GM19395 (cell line): ENCODE measurements at regions not wholly inside any gene's neighbourhood (a gene's known extent, or its start where the extent isn't known, plus 50 kb on each side); places are given as distances from the start of the nearest gene placed in this dataset.

Experiments
- ATAC-seq: cut with Tn5 transposase; IDR thresholded peaks from one replicate; pipeline ENCODE4 v1.9.1; 2021; ENCODE audit warnings: mild to moderate bottlenecking, moderate library complexity; ENCODE audit not compliant: unreplicated experiment

DNA sequence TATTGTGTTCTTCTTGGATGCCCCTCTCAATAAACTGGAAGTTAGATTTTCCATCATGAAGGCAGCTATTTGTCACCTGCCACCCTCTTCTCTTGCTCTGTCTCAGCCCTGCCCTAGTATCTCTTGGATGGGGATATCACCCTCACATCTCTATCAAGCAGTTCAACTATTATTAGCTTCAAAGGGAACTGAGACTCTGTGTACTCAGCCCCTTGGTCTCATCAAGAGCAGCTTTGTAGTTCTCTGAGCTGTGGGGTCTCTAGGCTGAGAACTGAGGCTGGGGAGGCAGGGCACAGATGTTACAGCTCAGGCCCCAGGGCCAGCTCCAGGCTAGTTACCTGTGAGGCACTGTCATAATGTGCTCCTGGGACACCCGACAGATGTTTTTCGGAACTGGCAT, 130.3 kb downstream of the DAD1 start:
- ATAC-seq = no peak

DNA sequence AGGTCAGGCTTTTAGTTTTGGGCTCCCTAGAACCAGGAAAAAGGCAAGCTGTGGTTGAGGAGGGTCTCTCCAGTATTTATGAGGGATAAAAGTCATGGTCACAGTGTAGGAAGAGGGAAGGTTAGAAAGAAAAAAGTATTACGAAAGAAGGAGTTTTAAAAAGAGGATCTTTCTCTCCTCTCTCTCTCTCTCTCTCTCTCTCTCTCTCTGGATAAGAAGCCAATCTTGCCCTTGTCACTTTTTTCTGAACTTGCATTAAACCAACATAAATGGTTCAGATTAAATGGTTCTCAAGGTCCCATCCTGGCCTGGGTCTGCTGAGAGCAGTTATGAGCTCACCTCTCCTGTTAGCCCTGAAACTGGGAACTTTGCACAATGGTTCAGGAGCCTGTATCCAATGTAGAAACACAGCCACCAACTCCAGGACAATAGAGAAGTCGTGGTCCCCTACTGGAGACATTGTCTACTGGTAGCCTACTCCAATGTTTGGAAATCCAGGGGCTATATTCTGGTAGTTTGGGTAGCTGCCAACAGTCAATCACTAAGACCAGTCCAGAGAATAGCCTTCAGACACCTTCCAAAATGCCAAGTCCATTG, 131.9 kb downstream of the DAD1 start:
- ATAC-seq = no peak

DNA sequence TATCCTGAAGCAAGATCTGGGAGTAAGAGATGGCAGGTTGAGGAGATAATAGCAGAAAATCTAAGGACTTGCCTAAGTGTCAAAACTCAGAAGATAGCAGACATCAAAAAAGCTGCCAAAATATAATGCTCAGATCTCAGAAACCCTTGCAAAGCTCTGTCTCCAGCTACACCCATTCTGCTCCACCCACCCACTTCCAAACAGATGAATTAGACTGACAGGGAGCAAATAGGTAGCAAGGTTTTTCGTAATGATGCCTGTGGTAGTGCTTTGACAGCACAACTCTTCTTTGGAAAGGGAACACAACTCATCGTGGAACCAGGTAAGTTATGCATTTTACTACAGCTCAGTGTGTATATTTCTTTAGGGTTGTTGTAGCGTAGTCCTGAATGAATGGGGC, 132.6 kb downstream of the DAD1 start:
- ATAC-seq = no peak

DNA sequence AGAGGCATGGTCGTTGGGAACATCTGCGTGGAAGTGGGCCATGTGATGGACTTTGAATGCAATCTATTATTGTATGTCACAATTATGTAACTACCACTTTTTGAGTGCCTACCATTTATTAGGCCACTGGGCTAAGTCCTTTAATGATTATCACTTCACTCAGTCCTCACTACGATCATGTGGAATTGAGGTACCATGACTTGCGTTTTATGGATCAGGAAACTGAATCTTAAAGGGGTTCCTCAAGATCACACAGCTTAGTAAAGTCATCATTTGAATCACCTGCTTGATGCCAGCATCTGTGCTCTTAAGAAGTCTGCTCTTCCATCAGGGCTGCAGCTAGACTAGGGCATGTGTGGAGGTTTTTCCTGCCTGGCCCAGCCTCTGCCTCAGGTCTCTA, 136.7 kb downstream of the DAD1 start:
- ATAC-seq = no peak

DNA sequence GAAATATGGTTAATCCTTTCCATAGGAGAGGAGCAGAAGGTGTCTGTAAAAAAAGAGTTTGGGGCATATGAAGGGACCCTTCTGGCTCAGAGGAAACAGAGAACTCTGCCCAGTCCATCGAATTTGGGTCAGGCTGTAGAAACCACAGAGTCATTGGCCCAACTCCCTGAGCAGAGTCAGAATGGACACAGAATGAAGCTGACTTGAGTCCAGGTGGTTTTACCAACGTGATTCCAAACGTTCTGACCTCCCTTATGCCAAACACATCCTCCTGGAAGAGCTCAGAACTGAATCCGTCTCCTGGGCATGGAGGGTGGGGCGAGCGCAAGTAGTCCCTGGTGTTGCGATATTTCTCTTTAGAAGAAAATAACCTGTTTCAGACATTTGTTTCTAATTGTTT, 138.8 kb downstream of the DAD1 start:
- ATAC-seq = no peak

DNA sequence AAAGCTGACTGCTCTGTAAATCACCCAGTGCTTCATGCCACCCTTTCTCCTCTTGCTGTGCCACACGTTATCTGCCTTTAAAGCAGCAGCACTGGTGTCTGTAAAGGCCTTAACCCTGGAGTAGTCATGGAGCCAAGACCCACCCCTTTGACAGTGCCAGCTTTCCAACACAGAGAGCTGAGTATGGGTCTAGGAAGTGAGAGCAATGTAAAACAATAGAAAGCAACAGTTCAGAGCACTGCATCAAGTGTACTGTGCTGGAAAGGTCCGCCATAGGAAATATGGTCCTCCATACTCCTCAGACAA, 139.5 kb downstream of the DAD1 start:
- no peak for ATAC-seq

DNA sequence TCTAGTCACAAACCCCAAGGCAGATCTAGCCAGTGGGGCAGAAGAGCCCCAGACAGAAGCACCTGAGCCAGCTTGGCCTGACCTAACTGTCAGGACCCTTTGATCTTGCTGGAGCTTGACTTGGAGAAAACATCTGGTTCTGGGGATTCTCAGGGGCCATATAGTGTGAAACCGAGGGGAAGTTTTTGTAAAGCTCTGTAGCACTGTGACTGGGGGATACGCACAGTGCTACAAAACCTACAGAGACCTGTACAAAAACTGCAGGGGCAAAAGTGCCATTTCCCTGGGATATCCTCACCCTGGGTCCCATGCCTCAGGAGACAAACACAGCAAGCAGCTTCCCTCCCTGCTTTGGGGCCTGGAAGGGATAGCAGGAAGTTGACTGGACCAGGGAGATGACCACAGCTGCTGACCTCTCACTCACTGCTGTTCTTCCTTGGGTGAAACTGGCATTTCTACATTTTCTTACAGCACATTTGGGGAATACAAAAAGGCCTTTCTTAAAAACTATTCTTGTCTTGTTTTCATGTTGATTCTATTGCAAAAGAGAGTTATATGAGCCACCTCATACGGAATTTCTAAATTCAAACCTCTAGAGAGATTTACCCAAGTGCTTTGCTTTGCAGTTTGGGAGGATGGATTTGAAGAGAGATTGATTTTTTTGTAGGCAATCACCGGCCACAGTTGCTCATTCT, 140.0 kb downstream of the DAD1 start:
- ATAC-seq = peak; percentile 53

DNA sequence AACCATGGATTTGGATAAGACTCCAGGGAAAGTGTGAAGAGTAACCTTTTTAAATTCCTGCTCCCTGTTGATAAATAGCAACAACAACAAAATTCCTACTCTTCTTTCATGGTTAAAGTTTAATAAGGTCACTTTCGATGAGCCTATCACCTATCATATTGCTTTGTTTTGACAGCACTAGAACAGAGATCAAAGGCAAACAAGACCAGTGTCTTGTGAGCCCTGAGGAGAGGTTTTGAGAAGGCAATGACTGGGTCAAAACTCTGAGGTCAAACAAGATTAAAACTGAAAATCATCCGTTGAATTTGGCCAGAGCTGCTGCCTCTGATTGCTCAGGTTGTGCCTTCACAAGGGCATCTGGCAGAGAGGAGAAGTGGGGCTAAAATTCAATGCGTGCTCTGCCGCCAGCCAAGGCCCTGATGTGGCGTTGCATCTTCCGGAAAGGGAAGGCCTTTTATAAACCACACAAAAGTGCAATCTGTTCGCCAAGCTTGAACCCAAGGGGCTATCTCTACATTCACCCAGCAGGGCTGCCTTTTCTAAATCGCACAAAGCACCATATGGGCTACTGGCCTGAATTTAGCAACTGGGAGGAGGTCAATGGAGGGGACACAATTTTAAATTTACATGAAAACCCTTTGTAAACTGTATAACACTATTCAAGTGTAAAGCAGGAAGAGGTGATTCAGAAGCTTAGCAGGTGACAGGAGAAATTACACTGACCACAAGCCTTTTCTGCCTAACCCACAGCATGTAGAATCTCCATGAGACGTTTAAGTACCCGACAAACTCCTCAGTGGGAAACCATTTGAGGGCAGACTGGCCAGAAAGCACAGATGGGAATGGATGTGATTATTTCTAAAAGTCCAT, 140.8 kb downstream of the DAD1 start:
- peak; percentile 82 for ATAC-seq

DNA sequence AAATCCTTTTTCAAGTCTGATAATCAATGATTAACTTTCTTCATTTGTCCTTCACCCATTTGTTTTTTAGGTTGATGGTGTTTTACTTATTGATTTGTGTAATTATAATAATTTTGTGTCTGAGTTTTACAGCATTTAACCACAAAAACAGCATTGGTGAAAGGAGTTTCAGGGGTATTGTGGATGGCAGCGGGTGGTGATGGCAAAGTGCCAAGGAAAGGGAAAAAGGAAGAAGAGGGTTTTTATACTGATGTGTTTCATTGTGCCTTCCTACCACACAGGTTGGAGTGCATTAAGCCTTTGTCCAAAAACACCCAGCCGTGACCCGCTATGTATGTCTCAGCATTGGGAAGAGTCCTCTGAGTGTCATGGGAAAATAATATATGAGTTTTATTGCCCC, 150.3 kb downstream of the DAD1 start:
- ATAC-seq = no peak

DNA sequence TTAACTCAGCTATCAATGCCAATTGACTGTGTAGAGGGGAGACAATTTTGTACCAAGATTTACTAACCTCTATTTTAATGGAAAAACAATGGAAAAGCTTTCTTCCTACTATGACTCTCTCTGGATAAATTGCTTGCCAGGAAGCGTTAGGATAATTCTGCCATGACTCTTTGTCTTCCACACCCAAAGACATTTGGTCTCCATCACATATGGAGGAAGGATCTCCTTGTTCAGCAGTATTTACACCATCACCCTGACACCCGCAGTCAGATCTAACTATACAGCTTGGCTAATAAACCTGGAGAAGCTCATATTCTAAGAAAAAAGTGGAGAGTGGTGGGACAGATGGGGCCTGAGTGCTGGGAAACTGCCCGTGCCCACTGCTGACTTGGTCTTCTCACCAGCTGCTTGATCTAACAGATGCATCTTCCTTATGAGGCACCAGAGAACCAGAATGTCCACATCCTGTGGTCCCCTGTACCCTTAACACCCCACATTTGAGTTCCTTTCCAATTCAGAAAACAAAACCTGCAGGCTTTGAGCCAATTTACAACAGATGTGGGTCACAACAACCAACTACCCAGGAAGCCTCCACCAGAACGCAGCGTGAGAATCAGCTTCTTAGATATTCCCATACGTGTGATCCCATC, 154.0 kb downstream of the DAD1 start:
- no peak for ATAC-seq

DNA sequence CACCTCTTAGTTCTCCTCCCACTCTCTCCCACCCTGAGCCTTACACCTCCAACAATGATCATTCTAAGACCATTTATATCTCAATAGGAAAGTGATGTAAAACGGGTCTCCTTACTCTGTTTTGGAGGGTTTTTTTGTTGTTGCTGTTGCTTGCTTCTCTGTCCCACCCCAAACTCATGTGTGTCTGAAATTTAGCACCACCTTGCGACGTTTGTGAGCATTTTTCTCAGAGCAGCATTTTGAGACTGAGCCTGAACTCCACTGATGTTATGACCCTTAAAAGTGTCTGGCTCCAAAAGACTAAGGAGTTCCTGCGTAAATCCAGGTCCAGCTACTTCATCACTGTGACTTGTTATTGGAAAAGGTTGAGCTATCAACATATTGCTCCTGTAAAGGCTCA, 155.0 kb downstream of the DAD1 start:
- no peak for ATAC-seq

DNA sequence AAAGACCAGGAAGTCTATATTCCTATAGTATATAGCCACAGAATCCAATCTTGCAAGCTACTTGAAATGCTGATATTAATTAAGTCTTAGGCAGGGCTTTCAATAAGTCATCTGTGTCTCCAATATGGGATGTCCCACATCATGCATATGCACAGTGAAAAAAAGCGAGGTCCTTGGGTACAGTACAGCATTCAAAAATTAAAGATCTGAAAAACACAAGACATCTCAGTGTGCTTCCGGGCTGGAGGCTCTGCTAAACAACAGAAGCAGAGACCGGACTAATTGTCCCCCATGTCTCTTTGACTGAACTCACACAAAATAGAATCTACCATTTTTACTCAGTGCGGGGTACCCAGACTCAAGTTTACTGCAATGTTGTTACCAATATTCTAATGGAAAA, 156.0 kb downstream of the DAD1 start:
- no peak for ATAC-seq

DNA sequence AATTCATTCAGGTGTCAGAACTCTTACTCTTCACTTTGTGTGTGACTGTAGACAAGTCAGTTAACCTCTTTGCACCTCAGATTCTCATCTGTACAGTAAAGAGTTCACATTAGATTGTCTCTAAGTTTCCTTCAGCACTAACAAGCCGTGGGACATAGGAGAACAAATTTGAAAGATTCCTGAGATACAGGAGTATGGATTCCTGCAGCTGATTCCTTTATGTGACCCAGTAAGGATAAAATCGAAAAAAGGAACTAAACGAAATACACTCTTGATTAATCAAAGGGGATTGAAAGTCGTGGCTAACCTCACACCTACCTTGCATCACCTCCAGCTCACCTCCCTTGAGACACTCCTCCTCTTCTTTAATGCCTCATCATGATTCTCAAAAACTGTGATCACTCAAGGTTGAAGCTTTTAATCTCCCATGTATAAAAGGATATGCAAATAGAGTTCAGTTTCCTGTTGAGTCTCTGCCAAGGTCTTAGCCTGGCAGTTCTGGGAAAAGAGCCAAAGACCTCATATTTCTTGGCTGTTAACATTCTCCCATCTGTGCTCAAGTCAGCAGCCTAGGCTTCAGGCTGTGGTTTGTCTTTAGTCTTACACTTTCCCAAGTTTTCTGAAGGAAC, 156.6 kb downstream of the DAD1 start:
- no peak for ATAC-seq

DNA sequence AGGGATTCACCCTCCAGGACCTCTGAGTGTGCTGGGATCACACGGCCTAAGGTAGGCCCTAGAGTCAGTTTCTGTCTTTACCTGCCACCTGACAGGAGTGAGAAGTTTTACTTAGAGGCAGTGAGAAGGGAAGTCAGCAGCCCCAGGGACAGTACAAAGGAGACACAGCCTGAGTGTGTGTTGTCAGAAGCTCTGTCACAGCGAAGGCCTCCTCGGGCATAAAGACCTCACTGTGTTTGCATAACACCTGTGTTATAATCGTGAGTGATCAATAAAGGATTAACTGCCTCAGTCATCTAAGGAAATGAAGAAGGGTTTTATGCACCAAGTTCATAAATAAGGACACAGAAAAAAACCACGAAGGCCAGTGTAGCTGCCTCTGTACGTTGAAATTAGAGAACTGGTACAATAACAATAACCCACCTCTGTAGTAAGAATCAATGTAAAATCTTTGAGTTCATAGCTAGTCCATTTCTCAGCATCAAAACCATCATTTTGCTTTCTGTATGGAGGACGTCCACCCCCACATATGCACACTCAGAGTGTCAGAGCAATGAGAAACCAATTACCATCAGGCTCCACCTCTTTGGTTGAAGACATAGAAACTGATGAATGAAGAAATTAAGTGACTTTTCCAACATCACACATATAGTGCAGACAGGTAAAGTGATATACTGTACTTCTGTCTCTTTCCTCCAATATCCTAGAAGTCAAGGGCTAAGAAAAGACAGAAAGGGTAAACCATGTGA, 159.3 kb downstream of the DAD1 start:
- ATAC-seq = no peak

DNA sequence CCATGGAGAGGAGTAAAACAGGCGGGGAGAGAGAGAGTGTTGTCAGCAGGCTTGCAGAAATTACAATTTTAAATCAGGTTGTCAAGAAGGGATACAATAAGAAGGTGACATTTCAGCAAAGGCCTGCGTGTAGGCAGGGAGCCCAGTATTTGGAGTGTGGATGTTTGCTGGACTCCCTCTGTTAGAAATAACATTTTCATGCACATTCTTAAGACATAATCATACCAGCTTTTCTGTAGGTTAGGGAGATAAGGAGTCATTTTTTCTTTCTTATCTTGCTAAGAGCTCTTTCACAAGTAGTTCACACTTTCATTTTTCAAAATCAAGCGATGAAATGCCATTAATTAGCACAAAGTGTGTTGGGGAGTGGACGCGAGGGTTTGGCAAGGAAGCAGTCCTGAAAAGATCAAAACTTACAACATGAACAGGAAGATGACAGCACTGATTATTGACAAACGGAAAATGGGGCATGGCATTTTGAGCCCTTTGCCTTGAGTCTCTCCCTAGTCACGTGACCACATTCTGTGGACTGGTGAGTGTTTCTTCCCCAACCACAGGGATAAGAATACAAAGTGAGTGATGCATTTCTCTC, 160.2 kb downstream of the DAD1 start:
- no peak for ATAC-seq

DNA sequence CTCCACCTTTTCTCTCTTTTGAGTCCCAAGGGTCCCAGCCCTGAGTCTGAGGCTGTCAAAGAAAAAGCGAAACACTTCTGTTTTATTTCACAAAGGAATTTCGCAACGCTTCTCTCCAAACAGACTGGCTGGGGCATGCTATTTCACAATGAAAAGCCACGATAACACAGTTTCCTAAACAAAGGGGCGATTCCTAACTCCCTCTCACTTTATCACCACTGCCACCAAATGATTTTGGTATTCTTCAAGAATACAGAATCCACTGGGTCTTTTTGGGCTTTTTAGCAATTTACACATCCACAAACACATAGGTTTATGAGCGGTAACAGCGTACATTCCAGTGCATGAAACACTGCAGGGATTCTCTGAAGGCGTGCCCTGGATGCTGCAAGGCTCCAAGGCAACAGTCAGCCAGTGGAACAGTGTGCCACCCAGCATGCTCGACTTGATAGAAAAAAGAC, 161.2 kb downstream of the DAD1 start:
- no peak for ATAC-seq

DNA sequence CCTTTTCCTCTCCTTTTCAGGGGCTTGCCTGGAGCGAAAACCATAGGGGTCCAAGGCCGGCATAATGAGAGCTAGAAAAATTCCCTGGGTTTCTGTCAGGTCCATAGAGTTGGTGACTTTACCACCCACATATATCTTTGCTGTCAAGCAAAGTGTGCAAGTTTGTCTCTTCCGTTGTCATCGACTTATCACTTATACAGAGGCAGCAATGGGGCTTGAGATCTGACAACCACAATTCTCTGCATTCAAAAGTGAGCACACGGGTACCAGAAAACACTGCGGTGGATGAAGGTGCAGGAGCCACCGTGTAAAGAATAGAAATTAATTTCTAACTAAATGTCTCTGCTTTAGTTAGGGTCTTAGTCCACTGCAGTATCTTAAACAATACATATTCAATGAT, 162.3 kb downstream of the DAD1 start:
- ATAC-seq = no peak

DNA sequence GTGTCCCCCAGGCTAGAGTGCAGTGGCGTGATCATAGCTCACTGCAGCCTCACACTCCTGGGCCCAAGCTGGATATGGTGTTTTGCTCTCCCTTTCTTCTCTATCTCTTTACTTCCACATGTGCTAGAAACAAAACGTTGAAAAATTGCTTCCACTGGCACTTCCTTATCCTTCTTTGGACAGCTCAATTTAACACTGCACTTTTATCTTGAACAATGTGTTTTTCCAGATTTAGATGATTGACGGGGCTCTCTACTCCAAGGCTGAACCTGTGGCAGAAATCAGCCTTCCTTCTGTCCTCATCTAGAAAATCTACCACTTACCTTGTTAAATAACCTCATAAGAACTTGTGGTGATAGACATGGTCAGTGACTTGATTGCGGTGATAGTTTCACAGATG, 165.1 kb downstream of the DAD1 start:
- ATAC-seq = no peak

DNA sequence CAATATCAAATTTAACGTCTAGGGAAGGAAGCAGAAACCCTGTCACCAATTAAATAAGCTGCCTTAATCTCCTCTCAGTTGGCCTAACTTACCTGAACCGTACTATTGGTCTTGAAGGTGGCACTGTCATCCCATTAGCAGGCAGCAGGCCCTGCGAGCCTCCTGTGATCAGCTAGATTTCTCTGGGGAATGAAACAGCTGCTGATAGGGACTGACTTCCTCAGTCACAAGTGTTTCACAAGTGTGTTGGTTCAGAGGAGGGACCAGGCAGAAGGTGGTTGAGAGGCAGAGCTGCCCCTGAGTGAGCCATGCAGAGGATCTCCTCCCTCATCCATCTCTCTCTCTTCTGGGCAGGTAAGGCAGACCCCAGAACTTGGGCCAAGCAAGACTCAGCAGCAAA, 166.8 kb downstream of the DAD1 start:
- ATAC-seq = no peak

DNA sequence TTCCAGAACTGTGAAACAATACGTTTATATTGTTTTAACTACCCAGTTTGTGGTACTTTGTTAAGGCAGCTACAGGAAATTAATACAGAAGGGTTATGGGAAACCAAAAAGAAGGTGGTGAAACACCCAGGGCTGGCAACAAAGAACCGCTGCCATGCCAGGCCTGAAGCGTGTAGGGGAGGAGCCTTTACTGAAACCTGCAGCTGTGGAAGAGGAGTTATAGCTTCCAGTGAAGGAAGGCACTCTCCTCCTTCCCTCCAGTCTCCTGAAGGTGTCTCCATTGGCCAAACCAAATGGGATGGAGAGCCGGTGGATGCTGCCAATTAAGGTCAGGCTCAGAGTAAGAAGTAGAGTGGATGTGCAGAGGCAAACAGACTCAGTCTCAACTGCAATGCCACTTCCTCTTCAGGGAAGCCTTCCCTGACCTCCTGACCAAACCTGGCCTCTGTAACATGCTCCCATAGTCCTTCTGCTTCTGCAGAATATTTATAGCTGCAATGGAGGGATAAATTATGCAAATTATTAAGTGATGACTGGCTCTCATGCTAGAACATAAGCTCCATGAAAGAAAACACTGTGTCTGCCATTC, 168.3 kb downstream of the DAD1 start:
- no peak for ATAC-seq
